ENCODE measurements at regions not wholly inside any gene's neighbourhood (a gene's known extent, or its start where the extent isn't known, plus 50 kb on each side); places are given as distances from the start of the nearest gene placed in this dataset.

DNA sequence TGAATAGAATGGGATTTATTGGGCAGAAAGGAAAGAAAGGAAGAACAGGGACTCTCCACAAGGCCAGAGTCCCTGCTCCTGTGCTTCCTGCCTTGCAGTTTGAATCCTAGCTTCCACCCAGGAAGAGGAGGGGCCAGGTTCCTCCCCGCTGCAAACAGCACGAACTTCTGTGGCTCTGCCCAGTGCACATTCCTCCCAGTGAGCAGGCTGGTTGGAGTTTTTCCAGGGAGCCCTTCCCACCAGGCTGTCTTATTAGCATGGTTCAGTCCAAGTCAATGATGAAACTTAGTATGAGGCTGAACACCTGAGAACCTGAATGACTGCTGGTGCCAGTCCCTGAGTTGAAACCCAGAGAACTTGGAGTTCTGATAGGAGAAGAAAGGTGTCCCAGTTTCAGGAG is 247.2 kb downstream of the DUSP10 start:
- H3K27ac Mint-ChIP-seq, result no peak overlapping the region
- intact Hi-C loops (cut with micrococcal nuclease), result no loop called here
- TF ChIP-seq CTCF (IDR thresholded peaks at IDR 0.05), result no peak
- no peaks in the 10 kb centered on the region for H3K27me3 Mint-ChIP-seq (ENCODE audit: low read depth in 3 of 3)
- Histone ChIP-seq H3K9me3 (replicated peaks in 1 of 2; ENCODE audit: control insufficient read depth in 1 of 2, insufficient read depth in 1 of 2, low read length in 2 of 2) (no peaks in the 10 kb centered on the region), H3K27me3 (ENCODE audit: control insufficient read depth in 2 of 2, insufficient read depth in 2 of 2, low read length in 2 of 2) (no peaks in the 10 kb centered on the region), H4K20me1 (ENCODE audit: insufficient read depth, low read length) (no peaks in the 10 kb centered on the region), H2AFZ (ENCODE audit: insufficient read depth, low read depth, low read length, poor library complexity, severe bottlenecking) (no peak overlapping the region), H3K27ac (ENCODE audit: low read depth in 1 of 2, low read length in 2 of 2) (no peak overlapping the region), H3K9ac (ENCODE audit: insufficient read depth, low read length, poor library complexity, severe bottlenecking) (no peak overlapping the region), H3K79me2 (ENCODE audit: insufficient read depth, low read length) (no peaks in the 10 kb centered on the region), H3K4me1 (ENCODE audit: control insufficient read depth in 1 of 2, insufficient read depth in 2 of 2, low read length in 2 of 2) (no peaks in the 10 kb centered on the region), H3K4me2 (replicated peaks; ENCODE audit: extremely low read depth, low read length, poor library complexity, severe bottlenecking) (no peak overlapping the region), H3K36me3 (replicated peaks in 1 of 2; ENCODE audit: control insufficient read depth in 1 of 2, insufficient read depth in 2 of 2, low read length in 2 of 2) (no peaks in the 10 kb centered on the region), H3K4me3 (replicated peaks in 1 of 3; ENCODE audit: low read depth in 2 of 3, low read length in 3 of 3) (no peak overlapping the region)
- H3K4me1 Mint-ChIP-seq, result no peaks in the 10 kb centered on the region
- H3K4me3 Mint-ChIP-seq, result no peak overlapping the region
- peaks cover 0 to 2% (median 0%) of the 10 kb centered on the region in 7 donors for H3K9me3 Mint-ChIP-seq
- no peaks in the 10 kb centered on the region for H3K36me3 Mint-ChIP-seq
- no peak for DNase-seq
- 76% methylated on average over 2 of the region's 2 CpGs for WGBS (ENCODE audit: insufficient coverage)

DNA sequence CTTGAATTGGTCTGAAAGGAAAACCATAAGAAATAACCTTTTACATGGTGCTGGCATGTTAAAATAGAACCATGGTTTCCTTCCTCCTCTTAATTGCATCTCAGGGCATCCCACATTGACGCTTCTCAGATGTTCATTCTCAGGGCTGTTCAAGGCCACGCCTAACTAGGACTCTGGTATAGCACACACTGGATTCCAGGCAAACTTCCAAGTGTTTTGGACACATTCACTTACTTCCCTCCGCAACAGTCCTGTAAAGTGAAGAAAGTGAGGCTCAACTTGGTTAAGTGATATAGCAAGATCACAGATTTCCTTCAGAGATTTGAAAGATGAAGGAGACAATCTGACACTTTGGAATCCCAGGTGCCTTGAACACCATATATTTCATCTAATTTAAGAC is 244.8 kb downstream of the DUSP10 start:
- 86% methylated on average over 1 of the region's 3 CpGs for WGBS (ENCODE audit: insufficient coverage)
- TF ChIP-seq CTCF (IDR thresholded peaks at IDR 0.05), result no peak
- Mint-ChIP-seq H3K9me3 (peaks cover 0 to 2% (median 0%) of the 10 kb centered on the region in 7 donors), H3K27me3 (ENCODE audit: low read depth in 3 of 3) (no peaks in the 10 kb centered on the region), H3K36me3 (no peaks in the 10 kb centered on the region), H3K27ac (no peak overlapping the region), H3K4me1 (no peaks in the 10 kb centered on the region), H3K4me3 (no peak overlapping the region)
- H3K4me2 ChIP-seq (replicated peaks; ENCODE audit: extremely low read depth, low read length, poor library complexity, severe bottlenecking), result no peak overlapping the region
- intact Hi-C loops (cut with micrococcal nuclease), result no loop called here
- no peaks in the 10 kb centered on the region for H4K20me1 ChIP-seq (ENCODE audit: insufficient read depth, low read length)
- no peak overlapping the region for H3K27ac ChIP-seq (ENCODE audit: low read depth in 1 of 2, low read length in 2 of 2)
- no peak for DNase-seq
- H3K4me1 ChIP-seq (ENCODE audit: control insufficient read depth in 1 of 2, insufficient read depth in 2 of 2, low read length in 2 of 2), result no peaks in the 10 kb centered on the region
- H3K27me3 ChIP-seq (ENCODE audit: control insufficient read depth in 2 of 2, insufficient read depth in 2 of 2, low read length in 2 of 2), result no peaks in the 10 kb centered on the region
- H3K9me3 ChIP-seq (replicated peaks in 1 of 2; ENCODE audit: control insufficient read depth in 1 of 2, insufficient read depth in 1 of 2, low read length in 2 of 2), result no peaks in the 10 kb centered on the region
- no peaks in the 10 kb centered on the region for H3K79me2 ChIP-seq (ENCODE audit: insufficient read depth, low read length)
- no peak overlapping the region for H3K9ac ChIP-seq (ENCODE audit: insufficient read depth, low read length, poor library complexity, severe bottlenecking)
- H3K36me3 ChIP-seq (replicated peaks in 1 of 2; ENCODE audit: control insufficient read depth in 1 of 2, insufficient read depth in 2 of 2, low read length in 2 of 2), result no peaks in the 10 kb centered on the region
- H3K4me3 ChIP-seq (replicated peaks in 1 of 3; ENCODE audit: low read depth in 2 of 3, low read length in 3 of 3), result no peak overlapping the region
- no peak overlapping the region for H2AFZ ChIP-seq (ENCODE audit: insufficient read depth, low read depth, low read length, poor library complexity, severe bottlenecking)

Data from CD14-positive monocyte (primary cell).